HG03039 (cell line): ENCODE measurements at regions not wholly inside any gene's neighbourhood (a gene's known extent, or its start where the extent isn't known, plus 50 kb on each side); places are given as distances from the start of the nearest gene placed in this dataset.
"Not testable (repeated sequence)": the region's sequence is repeated elsewhere in the genome, so short reads cannot be mapped to it uniquely, and the experiment has no call there.

Experiments
- ATAC-seq: cut with Tn5 transposase; IDR thresholded peaks from one replicate; pipeline ENCODE4 v1.9.1; 2021; ENCODE audit warnings: mild to moderate bottlenecking, moderate library complexity; ENCODE audit not compliant: unreplicated experiment

- no peak for ATAC-seq
These were observed 327.2 kb upstream of the TNRC6C start for GRCh38 chr17:77631307-77631706.

- no peak for ATAC-seq
These were observed 325.9 kb upstream of the TNRC6C start for GRCh38 chr17:77632619-77633018.

DNA sequence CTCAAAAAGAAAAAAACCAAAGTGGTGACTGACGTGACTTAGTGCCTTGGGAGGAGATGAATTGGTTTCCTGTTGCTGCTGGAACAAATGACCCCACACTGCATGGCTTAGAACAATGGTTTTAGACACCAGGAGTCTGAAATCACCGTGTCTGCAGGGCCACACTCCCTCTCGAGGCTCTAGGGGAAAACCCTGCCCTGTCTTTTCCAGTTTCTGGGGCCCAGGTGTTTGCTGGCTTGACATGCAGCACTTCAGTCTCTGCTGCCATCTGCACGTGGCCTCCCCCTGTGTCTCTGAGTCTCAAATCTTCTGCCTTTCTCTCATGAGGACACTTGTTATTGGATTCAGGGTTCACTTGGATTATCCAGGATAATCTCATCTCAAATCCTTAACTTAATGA lies 323.8 kb upstream of the TNRC6C start:
- no peak for ATAC-seq

DNA sequence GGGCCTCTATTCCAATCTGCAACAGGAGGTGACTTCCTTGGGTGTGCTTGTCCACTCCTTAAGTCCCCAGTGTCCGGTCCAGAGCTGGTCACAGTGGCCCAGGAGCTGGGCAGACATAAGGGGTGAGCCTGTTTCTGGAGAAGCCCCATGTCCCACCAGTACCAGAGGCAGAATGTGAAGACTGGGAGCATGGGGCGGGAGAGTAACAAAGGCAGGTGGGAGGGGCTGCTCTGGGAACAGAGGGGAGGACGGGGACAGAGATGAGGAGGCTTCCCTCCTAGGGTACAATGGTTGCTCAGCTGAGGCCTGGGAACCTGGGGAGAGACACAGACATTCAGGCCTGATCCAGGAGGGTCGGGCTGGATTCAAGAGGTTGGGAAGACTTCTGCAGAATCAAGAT lies 323.3 kb upstream of the TNRC6C start:
- ATAC-seq: no peak

GRCh38 chr17:77635785-77636184 lies 322.7 kb upstream of the TNRC6C start:
- ATAC-seq: not testable (repeated sequence)

DNA sequence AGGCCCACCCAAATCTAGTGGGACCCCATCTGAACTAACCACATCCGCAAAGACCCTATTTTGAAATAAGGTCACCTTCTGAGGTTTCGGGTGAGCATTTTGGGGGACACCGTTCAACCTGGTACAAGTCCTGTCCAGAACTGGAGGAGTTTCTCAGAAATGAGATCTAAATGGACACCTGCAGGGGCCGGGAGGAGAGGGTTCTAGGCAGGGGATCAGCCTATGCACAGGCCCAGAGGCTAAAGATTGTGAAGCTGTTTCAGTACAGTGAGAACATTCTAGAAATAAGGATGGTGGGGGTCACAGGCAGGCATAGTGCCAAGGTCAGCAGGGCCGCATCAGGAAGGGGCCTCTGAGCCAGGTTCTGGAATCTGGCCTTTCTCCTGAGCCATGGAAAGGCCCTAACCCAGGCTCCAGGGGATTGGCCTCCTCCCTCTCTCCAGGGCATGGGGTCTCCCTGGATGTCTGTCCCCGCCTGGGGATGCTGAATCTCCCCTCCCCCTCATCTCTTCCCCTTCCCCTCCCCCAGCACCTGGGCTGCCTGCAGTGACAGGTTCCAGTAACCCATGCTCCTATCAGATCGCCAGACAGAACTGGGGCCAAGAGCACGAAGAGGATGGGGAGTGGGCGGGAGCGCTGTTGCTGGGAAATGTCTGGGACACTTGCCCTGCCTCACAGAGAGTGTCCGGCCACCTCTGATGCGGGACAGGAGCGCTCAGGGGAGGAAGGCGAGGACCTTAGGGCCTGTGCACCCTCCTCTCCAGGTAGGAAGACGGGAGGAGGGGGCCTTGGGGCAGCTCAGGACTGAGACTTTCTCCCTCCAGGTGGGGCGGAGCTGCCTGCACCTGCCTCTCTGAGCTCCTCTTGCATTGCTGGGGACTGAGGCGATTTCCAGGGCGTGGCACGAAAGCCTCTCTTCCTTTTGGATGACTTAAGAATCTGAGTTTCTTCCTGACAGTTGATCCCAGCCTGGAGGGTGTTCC lies 321.4 kb upstream of the TNRC6C start:
- ATAC-seq: no peak

DNA sequence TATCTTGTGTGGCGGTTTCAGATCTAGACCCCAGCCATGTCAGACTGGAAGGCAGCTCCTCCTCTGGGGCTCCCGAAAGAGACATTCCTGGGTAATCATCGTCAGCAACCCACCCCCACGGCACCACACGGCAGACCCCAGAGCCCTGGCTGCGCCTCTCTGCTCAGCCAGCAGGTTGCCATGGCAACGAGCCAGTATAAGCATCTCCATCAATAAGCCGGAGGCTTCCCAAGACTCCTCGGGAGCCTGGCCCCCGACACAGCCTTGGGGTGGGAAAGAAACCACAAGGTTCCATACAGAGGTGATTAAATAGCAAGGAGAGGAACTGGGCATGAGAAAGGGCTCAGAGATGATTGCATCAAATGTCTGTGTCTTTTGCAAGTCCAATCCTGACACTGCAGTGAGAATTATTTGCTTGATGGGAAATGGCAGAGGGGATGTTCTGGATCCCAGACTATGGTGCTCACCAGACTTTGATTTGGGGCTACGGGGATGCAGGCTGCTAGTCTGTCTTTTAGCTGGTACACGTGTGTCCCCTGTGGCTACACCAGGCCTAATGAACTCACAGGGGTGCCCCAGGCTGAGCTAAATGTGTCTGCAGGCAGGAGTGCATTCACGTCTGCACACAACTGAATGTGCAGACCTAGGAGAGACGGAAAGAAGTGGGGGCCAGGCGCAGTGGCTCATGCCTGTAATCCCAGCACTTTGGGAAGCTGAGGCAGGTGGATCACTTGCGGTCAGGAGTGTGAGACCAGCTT lies 320.5 kb upstream of the TNRC6C start:
- no peak for ATAC-seq

GRCh38 chr17:77640252-77640651 lies 318.3 kb upstream of the TNRC6C start:
- no peak for ATAC-seq

DNA sequence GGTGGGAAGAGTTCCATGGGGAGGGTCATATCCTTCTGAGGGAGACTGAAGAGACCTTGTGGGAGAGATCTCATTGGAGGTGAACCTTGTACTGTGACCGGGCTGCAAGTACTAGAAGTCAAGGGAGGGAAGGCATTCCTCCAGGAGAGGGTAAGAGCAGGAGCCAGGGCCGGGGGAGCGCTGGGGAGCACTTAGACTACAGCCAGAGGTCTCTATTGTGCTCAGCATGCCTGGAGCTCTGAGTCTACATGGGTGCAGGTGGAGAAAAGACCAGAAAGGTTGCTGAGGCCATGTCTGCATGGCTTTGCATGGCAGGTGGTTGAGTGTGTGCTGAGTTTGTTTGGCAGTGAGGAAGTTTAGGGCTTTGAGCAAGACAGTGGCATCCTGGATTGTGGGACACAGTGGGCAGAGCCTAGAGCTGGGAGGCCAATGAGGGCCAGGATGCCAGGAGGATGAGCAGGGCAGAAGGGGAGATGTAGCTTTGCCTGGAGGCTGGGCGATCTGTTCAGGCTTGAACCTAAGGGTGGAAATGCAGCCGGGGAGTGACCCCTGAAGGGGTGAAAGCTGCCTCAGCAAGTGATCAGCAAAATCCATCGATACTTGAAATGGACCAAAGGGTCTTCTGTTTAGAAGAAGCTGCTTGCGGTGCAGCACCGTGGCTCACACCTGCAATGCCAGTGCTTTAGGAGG lies 317.4 kb upstream of the TNRC6C start:
- ATAC-seq: no peak

DNA sequence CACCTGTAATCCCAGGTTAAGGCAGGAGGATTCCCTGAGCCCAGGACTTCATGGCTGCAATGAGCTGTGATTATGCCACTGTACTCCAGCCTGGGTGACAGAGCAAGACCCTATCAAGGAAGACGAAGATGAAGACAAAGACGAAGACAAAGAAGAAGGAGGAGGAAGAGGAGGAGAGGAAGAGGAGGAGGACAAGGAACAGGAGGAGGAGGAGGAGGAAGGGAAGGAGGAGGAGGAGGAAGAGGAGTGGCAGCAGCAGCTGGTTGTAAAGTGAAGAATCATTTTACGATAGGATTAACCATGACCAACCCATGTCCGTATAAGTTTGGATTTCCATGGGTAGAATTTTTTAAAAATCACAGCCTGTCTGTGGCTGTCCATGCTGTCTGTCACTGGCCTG lies 316.8 kb upstream of the TNRC6C start:
- ATAC-seq: no peak

- ATAC-seq: no peak
These were observed 314.1 kb upstream of the TNRC6C start for GRCh38 chr17:77644181-77645071.

GRCh38 chr17:77645072-77646045 lies 313.1 kb upstream of the TNRC6C start:
- ATAC-seq: no peak

DNA sequence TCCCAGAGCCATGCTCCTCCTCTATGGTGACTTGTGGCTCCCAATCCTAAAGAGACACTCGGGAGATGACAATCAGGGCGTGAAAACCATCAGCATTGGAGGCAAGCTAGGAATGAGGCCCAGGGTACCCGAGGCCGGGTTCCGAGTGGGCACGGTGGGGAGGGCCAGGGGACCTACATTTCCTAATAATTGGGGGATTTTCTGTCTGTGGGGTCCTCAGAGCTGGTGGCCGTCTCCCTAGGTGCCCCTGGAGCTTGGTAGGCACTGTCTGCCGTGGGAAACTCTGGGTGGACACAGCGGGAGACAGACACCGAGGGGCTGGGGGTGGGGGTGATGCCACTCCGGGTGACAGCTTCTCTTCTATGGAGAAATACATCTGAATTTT lies 312.5 kb upstream of the TNRC6C start:
- no peak for ATAC-seq

GRCh38 chr17:77647531-77647930 lies 311.0 kb upstream of the TNRC6C start:
- no peak for ATAC-seq

GRCh38 chr17:77649717-77650211 lies 308.7 kb upstream of the TNRC6C start:
- ATAC-seq: no peak

DNA sequence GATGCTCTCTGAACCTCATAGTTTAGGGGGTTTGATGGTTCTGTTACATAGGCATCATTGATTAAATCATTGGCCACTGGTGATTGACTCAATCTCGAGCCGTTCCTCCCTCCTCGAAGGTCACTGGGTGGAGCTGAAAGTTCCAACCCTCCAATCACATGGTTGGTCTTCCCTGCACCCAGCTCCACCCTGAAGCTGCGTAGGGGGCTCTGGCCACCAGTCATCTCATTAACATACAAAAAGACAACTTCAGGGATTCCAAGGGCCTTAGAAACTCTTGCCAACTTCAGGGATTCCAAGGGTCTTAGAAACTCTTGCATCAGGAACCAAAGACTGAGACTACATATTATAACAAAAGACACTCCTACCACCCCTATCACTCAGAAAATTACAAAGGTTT lies 306.5 kb upstream of the TNRC6C start:
- ATAC-seq: no peak

DNA sequence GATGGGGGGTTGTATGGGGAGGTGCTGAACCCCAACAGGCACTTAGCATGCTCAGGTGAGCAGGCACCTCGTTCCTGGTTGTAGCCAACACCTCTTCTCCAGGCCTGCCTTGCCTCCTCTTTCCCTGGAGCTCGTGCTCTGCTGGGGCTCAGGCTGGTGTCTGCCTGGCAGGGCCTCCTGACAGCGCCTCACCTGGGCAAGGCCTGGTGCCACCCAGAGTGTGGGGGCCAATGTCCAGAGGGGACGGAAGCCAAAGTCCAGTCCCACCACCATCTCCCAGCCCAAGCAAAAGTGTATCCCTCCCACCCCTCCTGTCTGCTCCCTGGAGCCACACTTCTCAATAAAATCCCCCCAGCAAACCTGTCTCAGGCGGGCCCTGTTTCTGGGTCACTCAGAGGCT lies 304.2 kb upstream of the TNRC6C start:
- ATAC-seq: no peak

DNA sequence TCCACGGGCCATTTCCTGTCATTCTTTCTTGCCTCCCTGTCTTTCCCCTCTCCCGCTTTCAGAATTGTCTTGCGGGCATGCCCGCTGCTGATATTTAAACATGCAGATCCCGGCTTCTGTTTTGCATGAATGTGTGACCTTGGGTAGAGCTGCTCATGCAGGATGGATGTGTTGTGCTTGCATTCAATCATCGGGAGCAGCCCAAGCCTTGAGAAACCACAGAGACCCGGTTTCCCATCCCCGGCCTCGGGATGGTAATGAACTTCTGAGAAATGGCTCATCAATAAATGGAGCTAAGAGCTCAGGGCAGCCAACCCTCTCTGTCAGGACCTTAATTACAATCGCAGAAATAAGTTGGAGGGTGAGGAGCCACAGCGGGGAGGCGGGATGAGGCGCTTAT lies 303.7 kb upstream of the TNRC6C start:
- no peak for ATAC-seq

GRCh38 chr17:77656054-77656453 lies 302.4 kb upstream of the TNRC6C start:
- ATAC-seq: no peak
